H1 (cell line): ENCODE measurements at regions not wholly inside any gene's neighbourhood (a gene's known extent, or its start where the extent isn't known, plus 50 kb on each side); places are given as distances from the start of the nearest gene placed in this dataset.

ENCODE experiments used
- ATF2 ChIP-seq: IDR thresholded peaks from 2 replicates; pipeline ENCODE4 v1.6.1; 2012; ENCODE audit warnings: low read length, inconsistent platforms
- RBBP5 ChIP-seq: IDR thresholded peaks from 2 replicates; pipeline ENCODE4 v1.7.1; 2012; ENCODE audit warnings: low read depth, mild to moderate bottlenecking, inconsistent platforms, low read length, moderate library complexity, borderline replicate concordance
- RNF2 ChIP-seq: fragments of 200-900, 300-1000 bp; sonication (generic); IDR thresholded peaks from 2 replicates; pipeline ENCODE4 v1.7.1; 2016; ENCODE audit warnings: borderline replicate concordance, low read depth, mild to moderate bottlenecking, antibody characterized with exemption, low read length; ENCODE audit not compliant: poor library complexity, severe bottlenecking; ENCODE audit errors: missing control alignments
- SIRT6 ChIP-seq: IDR thresholded peaks from one replicate; pipeline ENCODE4 v1.7.1; 2012; ENCODE audit warnings: low read length, inconsistent platforms
- TF ChIP-seq, protein P1 (sequence below): IDR thresholded peaks from 2 replicates; pipeline ENCODE4 v1.6.1; 2011; ENCODE audit warnings: low read depth, mild to moderate bottlenecking, low read length; ENCODE audit not compliant: insufficient read depth

GRCh38 chr7:25684360-25684759, 456.1 kb upstream of the NPVF start (continued):
- TF ChIP-seq ATF2 (no peak), RBBP5 (no peak), RNF2 (no peak), SIRT6 (no peak)
- TF ChIP-seq, protein P1, sequence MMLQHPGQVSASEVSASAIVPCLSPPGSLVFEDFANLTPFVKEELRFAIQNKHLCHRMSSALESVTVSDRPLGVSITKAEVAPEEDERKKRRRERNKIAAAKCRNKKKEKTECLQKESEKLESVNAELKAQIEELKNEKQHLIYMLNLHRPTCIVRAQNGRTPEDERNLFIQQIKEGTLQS = no peak
